Erythroblast (primary cell): ENCODE measurements at regions not wholly inside any gene's neighbourhood (a gene's known extent, or its start where the extent isn't known, plus 50 kb on each side); places are given as distances from the start of the nearest gene placed in this dataset.
"Not testable (repeated sequence)": the region's sequence is repeated elsewhere in the genome, so short reads cannot be mapped to it uniquely, and the experiment has no call there.

Experiments
- GATA1 ChIP-seq: IDR thresholded peaks from 2 replicates; pipeline ENCODE4 v1.6.1; 2011; ENCODE audit warnings: low read depth, mild to moderate bottlenecking, control low read depth, low read length, moderate library complexity
- POLR2A ChIP-seq: IDR thresholded peaks from 2 replicates; pipeline ENCODE4 v1.6.1; 2011; ENCODE audit warnings: mild to moderate bottlenecking, low read length

DNA sequence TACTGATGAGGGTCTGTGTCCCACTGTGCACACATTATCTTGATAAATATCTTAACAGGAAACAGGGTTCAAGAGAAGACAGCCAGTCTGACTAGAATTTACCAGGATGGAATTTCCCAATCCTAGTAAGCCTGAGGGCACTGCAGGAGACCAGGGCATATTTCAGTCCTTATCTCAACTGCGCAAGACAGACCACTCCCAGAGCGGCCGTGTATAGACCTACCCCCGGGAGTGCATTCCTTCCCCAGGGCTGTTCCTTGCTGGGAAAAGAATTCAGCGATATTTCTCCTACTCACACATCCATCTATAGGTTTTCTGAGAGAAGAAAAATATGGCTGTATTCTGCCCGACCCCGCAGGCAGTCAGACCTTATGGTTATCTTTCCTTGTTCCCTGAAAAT, 191.3 kb downstream of the DKK1 start:
- TF ChIP-seq POLR2A, GATA1: not testable (repeated sequence)
